Body of pancreas (tissue), 4 donors: ENCODE measurements at regions not wholly inside any gene's neighbourhood (a gene's known extent, or its start where the extent isn't known, plus 50 kb on each side); places are given as distances from the start of the nearest gene placed in this dataset.

ENCODE experiments used
- ATAC-seq: fragments of 150-250 bp; one replicate; pipeline ENCODE4 v1.9.1; 2016
- DNase-seq, 4 donors: peaks; one replicate each; pipeline ENCODE4 v3.0.0-alpha.2; 2019
- H3K27ac ChIP-seq, 4 donors: fragments of 200-600 bp; sonication (generic); 1 replicate in 3 of 4; 2 replicates in 1 of 4; pipeline versions ENCODE4 v1.5.1 to v1.6.1; 2016 to 2019; ENCODE audit warnings: mild to moderate bottlenecking in 1 of 4, mixed read lengths in 1 of 4, moderate library complexity in 1 of 4
- H3K27me3 ChIP-seq, 2 donors: fragments of 200-600 bp; sonication (generic); one replicate each; pipeline ENCODE4 v1.6.0; 2016; ENCODE audit warnings: mild to moderate bottlenecking in 1 of 2
- H3K36me3 ChIP-seq, 2 donors: fragments of 200-600 bp; sonication (generic); replicated peaks in 1 of 2; 2 replicates each; pipeline ENCODE4 v1.5.1; 2016; ENCODE audit warnings: low read depth in 2 of 2; ENCODE audit not compliant: insufficient read depth in 1 of 2
- H3K4me1 ChIP-seq: fragments of 200-600 bp; sonication (generic); one replicate; pipeline ENCODE4 v1.6.0; 2016
- H3K4me3 ChIP-seq, 2 donors: fragments of 200-600 bp; sonication (generic); 1 replicate in 1 of 2; 2 replicates in 1 of 2; pipeline ENCODE4 v1.5.1; 2016 to 2019
- H3K9me3 ChIP-seq, 3 donors: fragments of 200-600 bp; sonication (generic); 1 replicate in 2 of 3; 2 replicates in 1 of 3; pipeline ENCODE4 v1.5.1; 2016
- POLR2A ChIP-seq, 3 donors: fragments of 450-650 bp; IDR thresholded peaks; one replicate each; pipeline ENCODE4 v1.6.1; 2016; ENCODE audit warnings: antibody characterized with exemption in 3 of 3, mild to moderate bottlenecking in 2 of 3
- WGBS, 2 donors: methylation state at CpG; one replicate each; pipeline ENCODE4 v1.1.5; 2017; 5-methylcytosine and 5-hydroxymethylcytosine counted together
- intact Hi-C: fragments of 100-400 bp; cut with DNase I; formaldehyde crosslinking; loops from one replicate; pipeline ENCODE4 v1.15.1; 2023
- TF ChIP-seq, protein P1 (sequence below), 7 experiments: fragments of 450-650 bp in 4 of 7; fragments of 200-600 bp in 3 of 7; sonication (generic) in 3 of 7; IDR thresholded peaks; one replicate each; pipeline ENCODE4 v1.5.1; 2016 to 2019; ENCODE audit warnings: antibody characterized with exemption in 7 of 7

DNA sequence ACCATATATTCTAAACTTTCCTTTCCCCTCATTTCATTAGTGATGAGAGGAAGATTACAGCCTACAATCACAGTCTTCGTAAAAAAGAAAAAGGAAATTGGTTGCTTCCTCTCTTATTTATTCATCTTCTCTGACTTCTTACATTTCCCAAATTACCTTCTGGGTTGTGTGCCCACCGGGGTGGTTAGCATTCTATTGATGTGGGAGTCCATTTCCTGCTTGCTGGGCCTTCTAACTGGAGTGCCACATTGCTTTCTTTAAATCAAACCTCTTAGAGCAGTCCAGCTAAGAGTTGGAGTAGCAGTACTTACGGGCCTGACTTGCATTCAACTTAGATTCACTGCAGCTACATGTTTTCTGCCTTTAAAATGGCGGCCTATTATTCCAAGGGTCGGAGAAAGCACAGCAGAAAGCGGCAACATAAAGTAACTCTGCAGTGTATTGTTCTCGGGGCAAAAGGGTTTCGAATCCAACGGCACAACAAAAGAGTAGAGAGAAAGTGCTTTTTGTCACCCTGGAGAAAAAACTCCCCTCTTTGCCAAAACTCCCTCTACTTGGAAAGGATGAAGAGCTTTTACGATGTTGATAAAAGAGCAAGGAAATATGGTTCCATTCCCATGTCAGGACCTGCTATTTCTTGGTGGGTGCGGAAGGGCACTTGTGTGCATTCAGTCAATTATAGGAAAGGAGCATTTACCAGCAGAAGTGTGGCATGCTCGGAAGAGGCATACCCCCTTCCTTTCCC, 110.6 kb upstream of the DLX2 start:
- Histone ChIP-seq H3K27me3 (no peaks in the 10 kb centered on the region), H3K27ac (no peak overlapping the region), H3K4me3 (no peak overlapping the region), H3K4me1 (peaks cover 4% of the 10 kb centered on the region), H3K9me3 (no peaks in the 10 kb centered on the region), H3K36me3 (no peaks in the 10 kb centered on the region)
- DNase-seq (no peak), ATAC-seq (no peak)
- TF ChIP-seq, protein P1, sequence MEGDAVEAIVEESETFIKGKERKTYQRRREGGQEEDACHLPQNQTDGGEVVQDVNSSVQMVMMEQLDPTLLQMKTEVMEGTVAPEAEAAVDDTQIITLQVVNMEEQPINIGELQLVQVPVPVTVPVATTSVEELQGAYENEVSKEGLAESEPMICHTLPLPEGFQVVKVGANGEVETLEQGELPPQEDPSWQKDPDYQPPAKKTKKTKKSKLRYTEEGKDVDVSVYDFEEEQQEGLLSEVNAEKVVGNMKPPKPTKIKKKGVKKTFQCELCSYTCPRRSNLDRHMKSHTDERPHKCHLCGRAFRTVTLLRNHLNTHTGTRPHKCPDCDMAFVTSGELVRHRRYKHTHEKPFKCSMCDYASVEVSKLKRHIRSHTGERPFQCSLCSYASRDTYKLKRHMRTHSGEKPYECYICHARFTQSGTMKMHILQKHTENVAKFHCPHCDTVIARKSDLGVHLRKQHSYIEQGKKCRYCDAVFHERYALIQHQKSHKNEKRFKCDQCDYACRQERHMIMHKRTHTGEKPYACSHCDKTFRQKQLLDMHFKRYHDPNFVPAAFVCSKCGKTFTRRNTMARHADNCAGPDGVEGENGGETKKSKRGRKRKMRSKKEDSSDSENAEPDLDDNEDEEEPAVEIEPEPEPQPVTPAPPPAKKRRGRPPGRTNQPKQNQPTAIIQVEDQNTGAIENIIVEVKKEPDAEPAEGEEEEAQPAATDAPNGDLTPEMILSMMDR (IDR thresholded peaks at IDR 0.05), result no peak
- no peak for TF ChIP-seq POLR2A (IDR thresholded peaks at IDR 0.05)
- intact Hi-C loops, result no loop called here
- 75 to 80% methylated on average over 12 of the region's 12 CpGs for WGBS, 2 donors

GRCh38 chr2:172214252-172214651, 111.6 kb upstream of the DLX2 start:
- DNase-seq (no peak), ATAC-seq (no peak)
- no peak overlapping the region for H3K27ac ChIP-seq
- H3K27me3 ChIP-seq, result no peaks in the 10 kb centered on the region
- no peaks in the 10 kb centered on the region for H3K36me3 ChIP-seq
- peaks cover 4% of the 10 kb centered on the region for H3K4me1 ChIP-seq
- intact Hi-C loops, result no loop called here
- H3K9me3 ChIP-seq, result no peaks in the 10 kb centered on the region
- WGBS, 2 donors, result 84 to 94% methylated on average over 2 of the region's 2 CpGs
- TF ChIP-seq, protein P1 (IDR thresholded peaks at IDR 0.05), result no peak
- no peak for TF ChIP-seq POLR2A (IDR thresholded peaks at IDR 0.05)
- no peak overlapping the region for H3K4me3 ChIP-seq

DNA sequence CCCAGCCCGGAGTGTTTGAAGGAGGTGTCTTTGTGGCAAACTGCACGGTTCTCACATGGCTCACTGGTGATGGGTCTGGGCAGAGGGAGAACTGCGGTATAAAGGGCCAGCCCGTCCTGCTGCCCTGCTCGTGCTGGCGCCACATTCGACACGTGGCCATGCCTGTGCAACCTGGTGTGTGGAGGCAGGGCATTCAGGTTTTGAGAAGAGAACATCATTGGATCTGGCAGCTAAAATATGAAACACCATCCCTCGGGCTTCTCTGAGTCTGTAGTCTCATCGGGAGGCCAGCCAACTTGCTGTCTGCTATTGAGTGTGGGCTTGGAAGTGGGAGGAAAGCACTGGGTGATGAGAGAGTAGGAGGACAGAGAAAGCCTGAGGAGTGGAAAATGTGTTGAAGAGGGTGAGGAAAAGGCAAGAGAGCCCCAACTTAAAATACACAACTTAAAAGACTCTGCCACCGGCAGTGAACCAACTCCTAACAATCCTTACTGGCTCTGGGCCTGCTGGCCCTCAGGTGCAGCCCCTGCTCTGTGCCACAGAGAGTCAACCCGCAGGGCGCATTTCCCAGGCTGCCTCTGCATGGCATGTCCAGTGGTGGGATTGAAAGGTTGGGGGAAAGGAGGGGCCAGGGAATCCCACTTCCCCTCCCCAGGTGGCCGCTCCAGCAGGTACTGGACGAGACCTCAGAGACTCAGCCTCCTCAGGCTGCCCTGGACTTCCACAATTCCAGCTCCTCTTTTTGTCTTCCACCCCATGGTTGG, 112.7 kb upstream of the DLX2 start:
- H3K36me3 ChIP-seq, result no peaks in the 10 kb centered on the region
- H3K4me1 ChIP-seq, result peaks cover 4% of the 10 kb centered on the region
- intact Hi-C loops, result no loop called here
- H3K27ac ChIP-seq, result no peak overlapping the region
- TF ChIP-seq, protein P1 (IDR thresholded peaks at IDR 0.05), result no peak
- TF ChIP-seq POLR2A (IDR thresholded peaks at IDR 0.05), result no peak
- no peaks in the 10 kb centered on the region for H3K27me3 ChIP-seq
- ATAC-seq (no peak), DNase-seq (no peak)
- H3K9me3 ChIP-seq, result no peaks in the 10 kb centered on the region
- no peak overlapping the region for H3K4me3 ChIP-seq
- WGBS, 2 donors, result 90 to 92% methylated on average over 15 of the region's 15 CpGs

GRCh38 chr2:172215936-172216335, 113.2 kb upstream of the DLX2 start:
- H3K4me1 ChIP-seq, result peaks cover 4% of the 10 kb centered on the region
- no peaks in the 10 kb centered on the region for H3K36me3 ChIP-seq
- ATAC-seq (no peak), DNase-seq (no peak)
- TF ChIP-seq, protein P1 (IDR thresholded peaks at IDR 0.05), result no peak
- no peak for TF ChIP-seq POLR2A (IDR thresholded peaks at IDR 0.05)
- H3K27ac ChIP-seq, result no peak overlapping the region
- H3K27me3 ChIP-seq, result no peaks in the 10 kb centered on the region
- 58 to 71% methylated on average over 2 of the region's 2 CpGs for WGBS, 2 donors
- no peaks in the 10 kb centered on the region for H3K9me3 ChIP-seq
- intact Hi-C loops, result no loop called here
- no peak overlapping the region for H3K4me3 ChIP-seq
